AG04450 (cell line): ENCODE measurements at regions not wholly inside any gene's neighbourhood (a gene's known extent, or its start where the extent isn't known, plus 50 kb on each side); places are given as distances from the start of the nearest gene placed in this dataset.

Experiments
- CTCF ChIA-PET: fragments of 300-600, 350-600 bp; formaldehyde crosslinking; extraction: SDS; loops from one replicate; lab custom pipeline; 2022; ENCODE audit warnings: antibody characterized with exemption, inconsistent platforms; lab: Charles Lee
- POLR2A ChIA-PET: fragments of 350-600 bp; formaldehyde crosslinking; extraction: SDS; loops from one replicate; lab custom pipeline; 2021; ENCODE audit warnings: antibody characterized with exemption, inconsistent platforms; lab: Yijun Ruan, JAX
- DNase-seq: peaks from one replicate; pipeline ENCODE4 v3.0.0-alpha.2; 2011; ENCODE audit warnings: low read depth, low spot score
- H3K27ac ChIP-seq: one replicate; pipeline ENCODE4 v1.5.1; 2012; ENCODE audit warnings: low read depth, low read length, control low read depth
- H3K27me3 ChIP-seq: one replicate; pipeline ENCODE4 v1.6.0; 2012; ENCODE audit warnings: low read length; ENCODE audit not compliant: control insufficient read depth, insufficient read depth
- H3K4me3 ChIP-seq: 2 replicates; pipeline ENCODE4 v1.5.1; 2011; ENCODE audit warnings: mild to moderate bottlenecking, low read depth, low read length, control low read depth
- H3K9me3 ChIP-seq: 2 replicates; pipeline ENCODE4 v1.5.1; 2012; ENCODE audit warnings: low read length; ENCODE audit not compliant: control insufficient read depth, insufficient read depth
- TF ChIP-seq, protein P1 (sequence below): IDR thresholded peaks from 2 replicates; pipeline ENCODE4 v1.5.1; 2011; ENCODE audit warnings: low read depth, low read length, control low read depth, inconsistent platforms

DNA sequence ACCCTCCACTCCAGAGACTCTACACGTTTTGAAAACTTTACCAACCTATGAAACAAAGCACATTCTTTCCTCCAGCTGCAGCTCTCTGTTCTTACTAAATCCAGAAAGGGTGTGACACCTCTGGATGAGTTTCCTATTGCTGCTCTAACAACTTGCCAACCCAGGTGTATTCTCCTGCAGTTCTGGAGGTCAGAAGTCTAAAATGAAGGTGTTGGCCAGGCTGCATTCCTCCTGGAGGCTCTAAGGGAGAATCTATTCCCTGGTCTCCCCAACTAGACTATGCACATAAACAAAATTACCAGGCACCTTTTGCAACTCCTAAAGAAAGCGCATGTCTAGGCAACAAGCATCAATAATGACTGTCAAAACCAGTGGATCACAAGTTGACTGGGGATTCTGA, 128.8 kb downstream of the NUFIP1 start:
- ChIA-PET POLR2A (no interaction called here), CTCF (no interaction called here)
- Histone ChIP-seq H3K27ac (no peak overlapping the region), H3K27me3 (no peaks in the 10 kb centered on the region), H3K9me3 (no peaks in the 10 kb centered on the region), H3K4me3 (no peak overlapping the region)
- TF ChIP-seq, protein P1, sequence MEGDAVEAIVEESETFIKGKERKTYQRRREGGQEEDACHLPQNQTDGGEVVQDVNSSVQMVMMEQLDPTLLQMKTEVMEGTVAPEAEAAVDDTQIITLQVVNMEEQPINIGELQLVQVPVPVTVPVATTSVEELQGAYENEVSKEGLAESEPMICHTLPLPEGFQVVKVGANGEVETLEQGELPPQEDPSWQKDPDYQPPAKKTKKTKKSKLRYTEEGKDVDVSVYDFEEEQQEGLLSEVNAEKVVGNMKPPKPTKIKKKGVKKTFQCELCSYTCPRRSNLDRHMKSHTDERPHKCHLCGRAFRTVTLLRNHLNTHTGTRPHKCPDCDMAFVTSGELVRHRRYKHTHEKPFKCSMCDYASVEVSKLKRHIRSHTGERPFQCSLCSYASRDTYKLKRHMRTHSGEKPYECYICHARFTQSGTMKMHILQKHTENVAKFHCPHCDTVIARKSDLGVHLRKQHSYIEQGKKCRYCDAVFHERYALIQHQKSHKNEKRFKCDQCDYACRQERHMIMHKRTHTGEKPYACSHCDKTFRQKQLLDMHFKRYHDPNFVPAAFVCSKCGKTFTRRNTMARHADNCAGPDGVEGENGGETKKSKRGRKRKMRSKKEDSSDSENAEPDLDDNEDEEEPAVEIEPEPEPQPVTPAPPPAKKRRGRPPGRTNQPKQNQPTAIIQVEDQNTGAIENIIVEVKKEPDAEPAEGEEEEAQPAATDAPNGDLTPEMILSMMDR: no peak
- no peak for DNase-seq

GRCh38 chr13:44857736-44858135, 131.5 kb downstream of the NUFIP1 start:
- Histone ChIP-seq H3K27me3 (no peaks in the 10 kb centered on the region), H3K4me3 (no peak overlapping the region), H3K27ac (no peak overlapping the region), H3K9me3 (no peaks in the 10 kb centered on the region)
- TF ChIP-seq, protein P1: no peak
- no peak for DNase-seq
- ChIA-PET POLR2A (no interaction called here), CTCF (no interaction called here)

- no peak for DNase-seq
- no peak overlapping the region for H3K27ac ChIP-seq
- TF ChIP-seq, protein P1: no peak
- H3K9me3 ChIP-seq: no peaks in the 10 kb centered on the region
- ChIA-PET POLR2A (no interaction called here), CTCF (no interaction called here)
- H3K4me3 ChIP-seq: no peak overlapping the region
- H3K27me3 ChIP-seq: no peaks in the 10 kb centered on the region
These were observed 132.2 kb downstream of the NUFIP1 start for GRCh38 chr13:44857061-44857460.

DNA sequence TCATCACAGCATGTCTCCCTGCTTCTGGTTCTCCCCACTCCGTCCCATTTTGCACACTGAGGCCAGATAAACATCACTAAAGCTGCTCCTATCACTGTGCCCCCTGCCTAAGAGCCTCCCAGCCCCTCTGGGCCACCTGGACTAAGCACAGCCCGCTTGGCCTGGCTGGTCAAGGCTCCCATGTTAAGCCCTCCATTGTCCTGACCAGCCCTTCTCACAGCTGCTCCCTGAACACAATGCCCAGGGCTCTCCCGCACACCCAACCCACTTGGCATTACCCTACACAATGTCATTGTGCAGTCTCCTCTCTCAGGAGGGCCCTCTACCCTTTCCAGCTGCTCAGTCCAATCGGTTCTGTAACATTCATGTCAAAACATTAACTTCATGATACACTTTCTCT, 133.4 kb downstream of the NUFIP1 start:
- CTCF ChIA-PET: no interaction called here
- no peak overlapping the region for H3K27ac ChIP-seq
- POLR2A ChIA-PET: no interaction called here
- no peak for DNase-seq
- H3K9me3 ChIP-seq: no peaks in the 10 kb centered on the region
- no peak overlapping the region for H3K4me3 ChIP-seq
- H3K27me3 ChIP-seq: peaks cover 1% of the 10 kb centered on the region
- TF ChIP-seq, protein P1: no peak

DNA sequence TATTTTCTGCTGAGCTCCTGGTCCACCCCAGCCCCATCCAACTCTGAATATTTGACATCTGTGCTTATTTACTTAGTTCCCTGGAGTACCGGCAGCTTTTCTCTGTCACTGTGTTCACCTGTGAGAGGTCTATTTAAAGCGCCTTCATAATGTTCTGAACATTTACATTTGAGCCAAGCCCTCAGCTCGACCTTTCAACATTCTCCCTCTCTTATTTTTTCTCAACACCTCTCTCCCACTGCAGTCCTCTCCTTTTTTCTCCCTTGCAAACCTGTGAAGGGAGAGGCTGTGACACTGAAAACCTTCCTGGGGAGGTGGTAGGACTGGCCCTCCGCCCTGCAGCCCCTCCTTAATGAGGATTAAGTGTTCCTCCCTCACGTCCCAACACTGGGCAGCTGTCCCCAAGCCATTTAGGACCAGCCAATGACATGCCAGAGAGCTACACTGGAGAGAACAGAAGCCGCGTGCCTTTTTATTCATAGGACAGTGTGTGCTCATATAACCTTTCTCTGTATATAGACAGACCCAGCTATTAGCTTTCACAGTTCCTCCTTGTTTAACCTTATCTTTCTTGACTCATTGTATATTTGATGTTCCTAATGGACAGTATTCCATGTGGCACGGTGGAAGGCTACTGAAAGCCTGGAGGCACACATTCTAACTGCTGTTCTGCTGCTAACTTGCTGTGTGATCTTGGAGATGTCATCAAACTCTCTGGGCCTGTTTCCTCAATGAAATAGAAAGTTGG, 134.8 kb downstream of the NUFIP1 start:
- no peak for DNase-seq
- Histone ChIP-seq H3K27ac (no peak overlapping the region), H3K9me3 (no peaks in the 10 kb centered on the region), H3K4me3 (no peak overlapping the region), H3K27me3 (peaks cover 2% of the 10 kb centered on the region)
- POLR2A ChIA-PET: no interaction called here
- CTCF ChIA-PET: interaction anchor here (1.3 kb wide), 1 partner anchor 371 kb away, joined by 3 read pairs; no protein-coding TSS in a partner anchor
- TF ChIP-seq, protein P1: no peak
